ENCODE measurements at regions not wholly inside any gene's neighbourhood (a gene's known extent, or its start where the extent isn't known, plus 50 kb on each side); places are given as distances from the start of the nearest gene placed in this dataset.

DNA sequence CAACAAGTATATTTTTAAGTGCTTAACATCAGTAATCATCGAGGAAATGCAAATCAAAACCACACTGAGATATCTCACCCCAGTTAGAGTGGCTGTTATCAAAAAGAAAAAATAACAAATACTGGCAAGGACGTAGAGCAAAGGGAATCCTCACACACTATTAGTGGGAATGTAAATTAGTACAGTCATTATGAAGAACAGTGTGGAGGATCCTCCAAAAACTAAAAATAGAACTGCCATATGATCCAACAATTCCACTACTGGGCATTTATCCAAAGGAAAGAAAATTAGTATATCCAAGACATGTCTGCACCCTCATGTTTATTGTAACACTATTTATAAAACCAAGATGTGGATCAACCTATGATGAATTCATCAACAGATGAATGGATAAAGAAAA, 149.0 kb upstream of the PWP1 start:
- no peak for TF ChIP-seq POLR2A (IDR thresholded peaks at IDR 0.05; ENCODE audit: control extremely low read depth in 1 of 2, low read depth in 2 of 2, low read length in 2 of 2)
- TF ChIP-seq RFX5 (IDR thresholded peaks at IDR 0.05; ENCODE audit: borderline replicate concordance, low read depth, low read length), result no peak
- TF ChIP-seq, protein P1, sequence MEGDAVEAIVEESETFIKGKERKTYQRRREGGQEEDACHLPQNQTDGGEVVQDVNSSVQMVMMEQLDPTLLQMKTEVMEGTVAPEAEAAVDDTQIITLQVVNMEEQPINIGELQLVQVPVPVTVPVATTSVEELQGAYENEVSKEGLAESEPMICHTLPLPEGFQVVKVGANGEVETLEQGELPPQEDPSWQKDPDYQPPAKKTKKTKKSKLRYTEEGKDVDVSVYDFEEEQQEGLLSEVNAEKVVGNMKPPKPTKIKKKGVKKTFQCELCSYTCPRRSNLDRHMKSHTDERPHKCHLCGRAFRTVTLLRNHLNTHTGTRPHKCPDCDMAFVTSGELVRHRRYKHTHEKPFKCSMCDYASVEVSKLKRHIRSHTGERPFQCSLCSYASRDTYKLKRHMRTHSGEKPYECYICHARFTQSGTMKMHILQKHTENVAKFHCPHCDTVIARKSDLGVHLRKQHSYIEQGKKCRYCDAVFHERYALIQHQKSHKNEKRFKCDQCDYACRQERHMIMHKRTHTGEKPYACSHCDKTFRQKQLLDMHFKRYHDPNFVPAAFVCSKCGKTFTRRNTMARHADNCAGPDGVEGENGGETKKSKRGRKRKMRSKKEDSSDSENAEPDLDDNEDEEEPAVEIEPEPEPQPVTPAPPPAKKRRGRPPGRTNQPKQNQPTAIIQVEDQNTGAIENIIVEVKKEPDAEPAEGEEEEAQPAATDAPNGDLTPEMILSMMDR (IDR thresholded peaks at IDR 0.05; ENCODE audit: control extremely low read depth in 1 of 3, insufficient read depth in 1 of 3, low read depth in 1 of 3, low read length in 3 of 3), result no peak
- TF ChIP-seq JUN (IDR thresholded peaks at IDR 0.05; ENCODE audit: low read depth, low read length), result no peak
- no peak for TF ChIP-seq CBX5 (IDR thresholded peaks at IDR 0.05; ENCODE audit: low read depth, low read length)
- no peak for TF ChIP-seq ZNF274 (IDR thresholded peaks at IDR 0.05; ENCODE audit: borderline replicate concordance, extremely low read depth, low read length)
- no peak for TF ChIP-seq CREB1 (IDR thresholded peaks at IDR 0.05)
- TF ChIP-seq HDAC2 (IDR thresholded peaks at IDR 0.05; ENCODE audit: borderline replicate concordance in 1 of 2, low read depth in 2 of 2, low read length in 2 of 2), result no peak
- TF ChIP-seq EP300 (IDR thresholded peaks at IDR 0.05; ENCODE audit: borderline replicate concordance in 1 of 2, low read depth in 2 of 2, low read length in 2 of 2), result no peak
- no peak for TF ChIP-seq POLR2AphosphoS5 (IDR thresholded peaks at IDR 0.05; ENCODE audit: low read depth, low read length)
- TF ChIP-seq MAFK (IDR thresholded peaks at IDR 0.05; ENCODE audit: low read depth, low read length), result no peak

Measured in H1 (cell line).